IPS DF 4.7 (cell line): ENCODE measurements at regions not wholly inside any gene's neighbourhood (a gene's known extent, or its start where the extent isn't known, plus 50 kb on each side); places are given as distances from the start of the nearest gene placed in this dataset.
A peak's percentile ranks its signal among the peaks of the same experiment; 100 is the strongest.
"Not testable (repeated sequence)": the region's sequence is repeated elsewhere in the genome, so short reads cannot be mapped to it uniquely, and the experiment has no call there.

Experiments
- DNase-seq: peaks from one replicate; pipeline ENCODE4 v3.0.0-alpha.2; 2013; ENCODE audit warnings: low spot score; ENCODE audit errors: extremely low read depth

DNA sequence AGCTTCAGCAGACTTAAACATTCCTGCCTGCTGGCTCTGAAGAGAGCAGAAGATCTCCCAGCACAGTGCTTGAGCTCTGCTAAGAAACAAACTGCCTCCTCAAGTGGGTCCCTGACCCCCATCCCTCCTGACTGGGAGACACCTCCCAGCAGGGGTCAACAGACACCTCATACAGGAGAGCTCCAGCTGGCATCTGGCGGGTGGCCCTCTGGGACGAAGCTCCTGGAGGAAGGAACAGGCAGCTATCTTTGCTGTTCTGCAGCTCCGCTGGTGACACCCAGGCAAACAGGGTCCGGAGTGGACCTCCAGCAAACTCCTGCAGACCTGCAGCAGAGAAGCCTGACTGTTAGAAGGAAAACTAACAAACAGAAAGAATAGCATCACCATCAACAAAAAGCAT, 139.3 kb downstream of the ATXN7L3B start:
- not testable (repeated sequence) for DNase-seq

DNA sequence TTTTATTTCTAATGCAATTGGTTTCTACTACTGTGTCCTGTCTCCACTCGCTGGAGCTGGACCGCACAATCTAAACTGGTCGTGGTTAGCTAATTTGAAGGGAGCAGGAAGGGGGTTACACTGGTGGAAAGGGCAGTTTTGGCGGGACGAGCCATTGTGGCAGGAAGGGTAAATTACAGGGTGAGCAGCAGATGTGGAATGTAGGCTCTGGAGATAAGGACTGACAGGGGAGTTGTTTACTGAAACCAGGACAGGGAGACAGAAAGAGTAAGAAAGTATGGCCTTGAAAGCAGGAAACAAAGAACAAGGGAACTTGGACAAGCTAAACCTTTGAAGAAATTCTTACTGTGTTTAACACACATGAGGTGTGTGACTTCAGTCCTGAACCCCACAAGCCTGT, 147.8 kb downstream of the ATXN7L3B start:
- DNase-seq = no peak

DNA sequence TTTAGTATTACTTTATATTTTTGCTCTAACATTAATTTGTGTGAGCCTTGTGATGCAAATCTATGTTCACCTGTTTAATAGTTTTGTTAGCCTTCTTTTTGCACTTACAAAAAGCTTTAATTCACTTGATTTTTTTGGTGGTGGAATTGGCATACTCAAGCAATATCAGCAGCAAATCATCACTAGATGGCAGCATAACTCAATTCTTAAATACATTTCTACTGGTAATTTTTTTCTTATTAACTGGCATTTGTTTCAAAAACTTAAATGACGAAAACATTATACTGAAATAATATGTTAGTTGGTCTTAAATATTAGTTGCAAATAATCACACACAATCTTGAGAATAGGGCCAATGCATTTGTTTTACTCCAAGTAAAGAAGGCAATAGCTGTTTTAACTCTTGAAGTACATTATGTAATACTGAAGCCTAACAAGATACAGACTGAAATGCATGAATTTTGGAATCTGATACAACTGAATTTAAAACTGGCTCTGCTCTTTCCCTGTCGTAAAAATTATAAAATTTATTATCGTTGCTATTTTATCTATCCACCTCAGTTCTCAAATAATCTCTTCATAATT, 151.5 kb downstream of the ATXN7L3B start:
- DNase-seq = peak; percentile 9

DNA sequence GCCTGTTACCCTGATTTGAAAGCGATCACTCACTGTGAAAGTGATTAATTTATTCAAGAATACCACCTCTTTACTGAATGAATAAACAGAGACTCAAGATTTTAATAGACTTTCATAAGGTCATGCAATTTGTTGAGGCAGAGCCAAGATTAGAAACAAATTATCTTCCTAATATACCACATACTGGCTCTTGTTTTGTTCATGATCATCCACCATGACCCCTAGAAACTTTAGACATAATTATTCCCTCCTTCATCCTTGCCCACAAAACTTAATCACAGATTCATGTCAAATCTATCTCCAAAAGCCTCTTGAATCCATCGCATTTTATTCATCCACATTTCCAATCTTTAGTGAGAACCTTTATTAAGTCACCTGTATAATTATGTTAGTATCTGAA, 152.3 kb downstream of the ATXN7L3B start:
- DNase-seq = no peak

DNA sequence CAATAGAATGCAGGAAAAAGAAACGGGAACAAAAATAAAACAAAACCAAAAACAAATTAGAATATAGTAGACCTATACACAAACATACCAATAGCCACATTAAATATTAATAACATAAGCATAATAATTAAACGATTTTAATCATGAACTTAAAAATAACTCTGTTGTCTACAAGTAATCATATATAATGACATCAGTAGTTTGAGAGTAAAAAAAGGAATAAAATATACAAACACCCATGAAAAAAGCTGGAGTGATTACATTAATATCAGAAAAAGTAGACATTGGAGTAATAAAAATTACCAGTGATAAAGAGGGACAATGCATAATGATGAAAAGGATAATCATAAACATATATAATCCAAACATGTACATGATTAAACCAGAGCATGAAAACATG, 181.8 kb downstream of the ATXN7L3B start:
- no peak for DNase-seq

- DNase-seq = no peak
These were observed 185.1 kb downstream of the ATXN7L3B start for GRCh38 chr12:74722709-74723108.

DNA sequence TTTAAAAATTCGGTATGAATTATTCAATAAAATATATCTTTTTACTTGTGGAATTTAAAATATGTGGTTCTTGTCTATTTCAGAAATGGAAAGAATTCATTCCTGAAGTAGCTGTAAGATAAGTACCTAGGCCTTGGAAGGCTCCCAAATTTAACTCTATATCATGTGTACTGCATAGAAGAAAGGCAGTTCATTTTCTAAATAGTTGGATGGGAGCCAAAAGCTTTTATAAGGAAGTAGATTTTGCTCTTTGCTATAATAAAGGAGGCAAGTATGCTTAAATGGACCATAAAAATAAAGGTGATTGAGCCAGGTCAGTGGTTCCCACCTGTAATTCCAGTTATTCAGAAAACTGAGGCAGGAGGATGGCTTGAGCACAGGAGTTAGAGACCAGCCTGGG, 187.5 kb downstream of the ATXN7L3B start:
- no peak for DNase-seq

- DNase-seq = no peak
These were observed 190.4 kb downstream of the ATXN7L3B start for GRCh38 chr12:74728006-74728405.

DNA sequence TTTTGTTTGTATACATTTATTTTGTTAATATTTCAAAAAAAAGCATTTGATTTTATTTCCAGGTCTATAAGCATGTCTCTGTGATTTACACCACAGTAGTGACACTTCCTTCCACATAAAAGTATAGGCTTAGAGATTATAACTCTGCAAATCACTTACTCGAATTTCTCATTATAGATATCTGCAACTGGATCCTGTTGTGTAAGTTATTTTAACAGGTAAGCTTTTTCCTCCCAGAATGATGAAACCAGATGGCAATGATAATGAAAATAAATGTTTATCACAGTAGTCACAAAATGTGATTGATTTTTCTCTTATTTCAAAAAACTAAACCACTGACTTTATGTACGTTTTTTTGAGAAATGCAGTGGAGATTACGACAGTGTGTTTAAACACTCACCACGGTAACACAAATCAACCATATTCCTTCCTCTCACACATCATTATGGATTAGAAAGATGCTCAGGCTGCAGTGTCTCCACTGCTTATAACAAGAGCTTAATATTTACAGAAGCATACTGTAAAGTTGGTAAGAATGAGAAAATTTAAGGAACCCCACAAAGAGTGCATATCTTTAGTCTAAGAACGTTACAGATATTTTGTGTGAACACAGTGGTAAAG, 194.6 kb downstream of the ATXN7L3B start:
- no peak for DNase-seq

- no peak for DNase-seq
These were observed 195.2 kb downstream of the ATXN7L3B start for GRCh38 chr12:74732826-74733225.

DNA sequence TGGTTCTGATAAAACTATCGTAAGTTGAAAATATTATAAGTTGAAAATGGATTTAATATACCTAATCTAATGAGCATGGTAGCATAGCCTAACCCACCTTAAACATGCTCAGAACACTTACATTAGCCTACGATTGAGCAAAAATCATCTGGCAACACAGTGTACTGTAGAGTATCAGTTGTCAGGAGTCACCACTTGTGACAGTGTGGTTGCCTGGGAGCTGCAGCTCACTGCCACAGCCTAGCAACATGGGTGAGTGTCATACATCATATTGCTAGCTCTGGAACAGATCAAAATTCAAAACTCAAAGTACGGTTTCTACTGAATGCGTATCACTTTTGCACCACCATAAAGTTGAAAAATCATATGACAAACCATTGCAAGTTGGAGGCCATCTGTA, 203.5 kb downstream of the ATXN7L3B start:
- DNase-seq = no peak

DNA sequence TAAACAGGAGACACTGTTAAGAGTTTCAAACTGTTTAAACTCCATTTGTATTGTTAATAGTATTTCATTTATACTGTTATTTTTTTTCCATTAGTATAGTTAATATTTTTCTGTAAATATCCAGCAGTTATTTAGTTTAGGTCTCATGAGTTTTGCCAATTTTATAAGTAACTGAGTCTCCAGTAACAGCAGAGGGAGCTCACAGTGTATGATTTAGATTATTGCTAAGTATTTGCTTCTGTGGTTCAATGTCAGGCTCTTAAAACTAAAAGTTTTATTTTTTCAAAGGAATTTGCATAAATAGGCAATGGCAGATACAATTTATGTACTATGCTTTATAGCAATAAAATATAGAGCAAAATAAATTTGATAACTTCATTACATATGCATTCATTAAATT, 209.7 kb downstream of the ATXN7L3B start:
- DNase-seq = no peak

DNA sequence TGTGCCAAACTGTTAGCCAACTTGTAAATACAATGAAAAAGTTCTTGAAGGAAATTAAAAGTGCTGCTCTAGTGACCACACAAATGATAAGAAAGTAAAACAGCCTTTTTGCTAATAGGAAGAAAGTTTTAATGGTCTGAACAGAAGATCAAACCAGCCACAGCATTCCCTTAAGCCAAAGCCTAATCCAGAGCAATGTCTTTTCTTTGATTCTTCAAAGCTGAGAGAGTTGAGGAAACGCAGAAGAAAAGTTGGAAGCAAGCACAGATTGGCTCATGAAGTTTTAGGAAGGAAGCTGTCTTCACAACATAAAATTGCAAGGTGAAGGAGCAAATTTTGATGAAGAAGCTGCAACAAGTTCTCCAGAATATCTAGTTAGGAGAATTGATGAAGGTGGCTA, 213.8 kb downstream of the ATXN7L3B start:
- DNase-seq = no peak

DNA sequence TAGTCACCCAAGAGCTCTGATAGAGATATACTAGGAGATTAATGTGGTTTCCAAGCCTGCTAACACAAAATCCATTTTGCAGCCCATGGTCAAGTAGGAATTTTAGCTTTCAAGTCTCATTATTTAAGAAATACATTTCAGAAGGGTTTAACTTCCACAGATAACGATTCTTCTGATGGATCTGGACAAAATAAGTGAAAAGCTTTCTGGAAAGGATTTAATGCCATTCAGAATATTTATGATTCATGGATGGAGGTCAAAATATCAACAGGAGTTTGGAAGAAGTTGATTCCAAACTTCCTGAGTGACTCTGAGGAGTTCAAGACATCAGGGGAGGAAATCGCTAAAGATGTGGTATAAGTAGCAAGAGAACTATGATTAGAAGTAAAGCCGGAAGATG, 214.6 kb downstream of the ATXN7L3B start:
- DNase-seq = no peak

GRCh38 chr12:74770552-74770951, 232.9 kb downstream of the ATXN7L3B start:
- DNase-seq = no peak

- no peak for DNase-seq
These were observed 237.6 kb downstream of the ATXN7L3B start for GRCh38 chr12:74775276-74775675.

- no peak for DNase-seq
These were observed 238.7 kb downstream of the ATXN7L3B start for GRCh38 chr12:74776378-74776777.

GRCh38 chr12:74780182-74780849, 242.7 kb downstream of the ATXN7L3B start:
- DNase-seq = no peak

GRCh38 chr12:74780850-74781241, 243.2 kb downstream of the ATXN7L3B start:
- not testable (repeated sequence) for DNase-seq

DNA sequence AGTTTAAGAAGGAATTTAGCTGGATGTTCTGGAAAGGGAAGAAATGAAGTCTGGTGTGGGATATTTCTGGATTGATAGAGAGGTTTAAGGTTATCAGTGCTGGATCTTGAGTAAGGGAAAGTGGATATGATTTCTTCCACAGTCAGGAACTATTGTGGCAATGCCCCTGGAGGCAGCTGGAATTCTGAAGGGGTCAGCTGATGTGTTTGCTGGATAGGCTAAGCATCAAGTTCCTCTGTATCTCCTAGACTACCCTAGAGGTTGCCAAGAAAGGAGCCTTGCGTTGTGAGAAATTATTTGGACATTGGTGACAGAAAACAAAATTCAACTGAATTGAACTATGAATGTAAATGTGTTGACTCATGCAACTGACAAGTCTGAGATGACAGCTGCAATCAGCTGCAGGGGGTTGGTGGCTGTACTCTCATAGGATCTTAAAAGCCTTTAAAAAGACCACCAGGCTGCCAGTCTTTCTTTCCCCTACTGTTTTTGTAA, 244.4 kb downstream of the ATXN7L3B start:
- DNase-seq = no peak

GRCh38 chr12:74790931-74791330, 253.3 kb downstream of the ATXN7L3B start:
- no peak for DNase-seq

DNA sequence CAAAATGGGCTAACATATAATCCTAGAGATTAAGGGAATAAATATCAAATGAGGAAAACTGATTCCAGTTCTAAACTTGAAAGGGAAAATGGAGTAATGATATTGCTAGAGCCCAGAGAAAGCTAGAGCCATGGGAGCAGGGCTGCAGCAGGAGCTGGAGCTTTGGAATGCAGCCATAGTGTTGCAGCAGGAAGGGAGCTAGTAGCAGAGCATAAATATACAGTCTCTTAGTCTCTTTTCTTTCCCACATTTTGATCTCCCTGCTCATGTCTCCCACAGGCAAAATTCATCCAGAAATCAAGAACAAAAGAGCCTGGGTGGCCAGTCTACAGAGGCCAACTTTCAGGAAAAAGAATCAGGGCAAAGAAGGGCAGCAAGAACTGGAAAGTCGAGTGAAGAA, 253.7 kb downstream of the ATXN7L3B start:
- DNase-seq = no peak

- DNase-seq = no peak
These were observed 256.9 kb downstream of the ATXN7L3B start for GRCh38 chr12:74794522-74794921.
